ENCODE measurements at regions not wholly inside any gene's neighbourhood (a gene's known extent, or its start where the extent isn't known, plus 50 kb on each side); places are given as distances from the start of the nearest gene placed in this dataset.

DNA sequence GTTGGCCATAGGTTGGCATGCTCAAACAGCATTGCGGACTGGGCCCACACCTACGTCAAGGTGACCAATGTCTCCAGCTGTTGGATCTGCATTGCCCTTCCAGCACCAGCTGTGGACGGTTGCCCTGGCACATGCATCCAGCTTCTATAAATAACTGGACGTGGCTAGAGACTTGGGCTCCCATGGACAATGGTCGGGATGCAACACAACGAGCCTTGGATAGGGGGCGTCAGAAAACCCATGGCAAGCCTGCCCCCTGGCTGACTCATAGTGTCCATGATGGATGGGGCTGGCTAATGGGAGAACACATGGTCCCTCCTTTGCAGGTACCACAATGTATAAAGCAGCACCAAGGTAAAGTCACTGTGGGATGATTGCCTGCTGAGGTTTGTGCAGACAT lies 331.6 kb upstream of the FAR2 start:
- H3K4me3 Mint-ChIP-seq: no peak overlapping the region
- H3K36me3 Mint-ChIP-seq (ENCODE audit: low read depth): no peaks in the 10 kb centered on the region
- H3K27ac Mint-ChIP-seq: no peak overlapping the region
- H3K9me3 Mint-ChIP-seq: no peaks in the 10 kb centered on the region
- no peaks in the 10 kb centered on the region for H3K4me1 Mint-ChIP-seq
- TF ChIP-seq, protein P1, sequence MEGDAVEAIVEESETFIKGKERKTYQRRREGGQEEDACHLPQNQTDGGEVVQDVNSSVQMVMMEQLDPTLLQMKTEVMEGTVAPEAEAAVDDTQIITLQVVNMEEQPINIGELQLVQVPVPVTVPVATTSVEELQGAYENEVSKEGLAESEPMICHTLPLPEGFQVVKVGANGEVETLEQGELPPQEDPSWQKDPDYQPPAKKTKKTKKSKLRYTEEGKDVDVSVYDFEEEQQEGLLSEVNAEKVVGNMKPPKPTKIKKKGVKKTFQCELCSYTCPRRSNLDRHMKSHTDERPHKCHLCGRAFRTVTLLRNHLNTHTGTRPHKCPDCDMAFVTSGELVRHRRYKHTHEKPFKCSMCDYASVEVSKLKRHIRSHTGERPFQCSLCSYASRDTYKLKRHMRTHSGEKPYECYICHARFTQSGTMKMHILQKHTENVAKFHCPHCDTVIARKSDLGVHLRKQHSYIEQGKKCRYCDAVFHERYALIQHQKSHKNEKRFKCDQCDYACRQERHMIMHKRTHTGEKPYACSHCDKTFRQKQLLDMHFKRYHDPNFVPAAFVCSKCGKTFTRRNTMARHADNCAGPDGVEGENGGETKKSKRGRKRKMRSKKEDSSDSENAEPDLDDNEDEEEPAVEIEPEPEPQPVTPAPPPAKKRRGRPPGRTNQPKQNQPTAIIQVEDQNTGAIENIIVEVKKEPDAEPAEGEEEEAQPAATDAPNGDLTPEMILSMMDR (IDR thresholded peaks at IDR 0.05; ENCODE audit: unreplicated experiment in 3 of 3): no peak
- H3K27me3 Mint-ChIP-seq (ENCODE audit: low read depth): peaks cover 8% of the 10 kb centered on the region

DNA sequence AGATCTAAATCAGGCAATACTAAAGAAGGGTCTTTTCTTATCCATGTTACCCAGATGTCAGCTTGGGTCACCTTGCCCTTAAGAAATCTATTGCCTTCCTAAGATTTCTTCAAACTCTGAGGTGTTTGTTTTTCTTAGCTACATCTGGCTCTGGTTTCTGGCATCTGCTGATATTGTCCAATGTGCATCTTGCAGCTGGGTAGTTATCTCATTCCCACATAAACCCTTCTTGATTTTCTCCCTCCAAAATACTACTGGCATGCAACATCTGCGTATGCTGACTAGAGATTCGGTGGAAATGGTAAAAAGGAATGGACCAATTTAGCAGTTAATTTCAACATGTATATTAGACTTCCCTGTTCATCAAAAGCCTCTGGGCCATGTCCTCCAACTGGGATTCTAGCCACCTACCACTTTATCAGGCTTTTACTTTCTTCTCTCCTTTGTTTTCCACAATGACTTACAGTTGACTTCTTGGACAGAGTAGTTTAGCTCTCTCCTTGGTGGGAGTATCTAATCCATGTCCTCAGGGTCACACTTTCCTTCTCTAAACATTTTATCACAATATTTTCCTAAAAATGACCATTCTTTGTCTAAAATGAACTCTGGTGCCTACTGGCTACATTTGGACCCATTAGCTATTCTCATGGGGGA lies 324.8 kb upstream of the FAR2 start:
- no peaks in the 10 kb centered on the region for H3K9me3 Mint-ChIP-seq
- no peak overlapping the region for H3K4me3 Mint-ChIP-seq
- H3K27me3 Mint-ChIP-seq (ENCODE audit: low read depth): no peaks in the 10 kb centered on the region
- H3K4me1 Mint-ChIP-seq: peaks cover 21% of the 10 kb centered on the region
- no peak overlapping the region for H3K27ac Mint-ChIP-seq
- TF ChIP-seq, protein P1 (IDR thresholded peaks at IDR 0.05; ENCODE audit: unreplicated experiment in 3 of 3): no peak
- no peaks in the 10 kb centered on the region for H3K36me3 Mint-ChIP-seq (ENCODE audit: low read depth)

DNA sequence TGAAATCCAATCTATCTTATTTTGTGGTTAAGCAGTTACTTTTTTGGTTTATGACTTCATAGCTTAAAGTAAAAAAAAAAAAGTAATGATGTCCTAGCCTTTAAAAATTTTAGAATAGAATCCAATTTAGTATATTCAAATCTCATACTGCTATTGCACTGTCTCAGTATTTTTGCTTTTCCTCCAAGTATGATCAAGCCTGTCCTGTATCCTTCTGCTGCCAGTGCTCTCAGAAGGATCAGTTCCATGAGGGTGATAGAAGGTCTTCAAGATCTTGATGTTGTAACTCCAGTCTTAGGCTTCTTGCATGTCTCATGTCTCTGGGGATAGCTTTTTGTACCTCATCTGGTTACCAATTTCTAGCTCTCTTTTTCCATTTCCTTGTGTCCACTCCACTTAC lies 324.2 kb upstream of the FAR2 start:
- Mint-ChIP-seq H3K4me3 (no peak overlapping the region), H3K9me3 (no peaks in the 10 kb centered on the region), H3K36me3 (ENCODE audit: low read depth) (no peaks in the 10 kb centered on the region), H3K27me3 (ENCODE audit: low read depth) (no peaks in the 10 kb centered on the region), H3K4me1 (peaks cover 21% of the 10 kb centered on the region), H3K27ac (no peak overlapping the region)
- TF ChIP-seq, protein P1 (IDR thresholded peaks at IDR 0.05; ENCODE audit: unreplicated experiment in 3 of 3): no peak

DNA sequence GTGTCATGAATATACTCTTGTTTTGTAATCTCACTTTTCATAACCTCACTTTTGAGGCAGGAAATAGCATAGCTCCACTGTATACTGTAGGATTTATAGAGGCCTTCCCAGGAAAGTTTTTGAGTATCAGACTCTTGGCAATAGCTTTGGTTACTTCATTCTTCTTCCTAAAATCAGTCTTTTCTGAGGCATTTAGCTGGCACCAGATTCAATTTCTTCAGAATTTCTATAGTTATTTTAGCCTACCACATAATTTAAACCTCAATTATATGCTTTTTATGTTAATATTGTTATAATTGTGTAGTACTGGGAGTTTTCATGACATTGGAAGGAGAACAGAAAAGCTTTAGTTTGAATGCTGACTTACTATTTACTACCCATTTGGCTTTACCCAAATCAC lies 322.3 kb upstream of the FAR2 start:
- Mint-ChIP-seq H3K36me3 (ENCODE audit: low read depth) (no peaks in the 10 kb centered on the region), H3K4me1 (peaks cover 21% of the 10 kb centered on the region), H3K4me3 (no peak overlapping the region), H3K9me3 (peaks cover 1% of the 10 kb centered on the region), H3K27ac (peak overlapping the region in 1 of 3 experiments; percentile 16), H3K27me3 (ENCODE audit: low read depth) (no peaks in the 10 kb centered on the region)
- TF ChIP-seq, protein P1 (IDR thresholded peaks at IDR 0.05; ENCODE audit: unreplicated experiment in 3 of 3): no peak

DNA sequence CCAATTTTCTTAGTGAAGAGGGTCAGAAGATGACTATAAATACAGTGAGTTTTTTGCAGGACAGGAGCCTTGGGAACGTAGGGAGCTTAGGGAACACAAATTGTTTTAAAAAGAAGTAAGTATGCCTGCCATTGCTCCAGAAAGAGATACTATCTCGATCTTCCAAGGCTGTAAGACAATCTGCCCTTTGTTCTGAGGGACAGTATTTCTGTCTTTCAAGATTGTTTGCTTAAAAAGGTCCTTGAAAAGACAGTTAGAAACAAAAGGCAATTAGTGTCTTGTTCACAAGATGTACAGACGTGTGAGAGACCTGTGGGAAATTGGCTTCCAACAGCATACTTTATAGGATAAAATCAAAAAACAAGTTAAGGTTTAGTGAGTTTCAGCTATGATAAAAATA lies 321.2 kb upstream of the FAR2 start:
- no peak overlapping the region for H3K4me3 Mint-ChIP-seq
- peaks cover 21% of the 10 kb centered on the region for H3K4me1 Mint-ChIP-seq
- no peaks in the 10 kb centered on the region for H3K36me3 Mint-ChIP-seq (ENCODE audit: low read depth)
- no peaks in the 10 kb centered on the region for H3K27me3 Mint-ChIP-seq (ENCODE audit: low read depth)
- peak overlapping the region; percentile 8 to 81 (median 28) for H3K27ac Mint-ChIP-seq
- peaks cover 3% of the 10 kb centered on the region for H3K9me3 Mint-ChIP-seq
- TF ChIP-seq, protein P1 (IDR thresholded peaks at IDR 0.05; ENCODE audit: unreplicated experiment in 3 of 3): no peak

DNA sequence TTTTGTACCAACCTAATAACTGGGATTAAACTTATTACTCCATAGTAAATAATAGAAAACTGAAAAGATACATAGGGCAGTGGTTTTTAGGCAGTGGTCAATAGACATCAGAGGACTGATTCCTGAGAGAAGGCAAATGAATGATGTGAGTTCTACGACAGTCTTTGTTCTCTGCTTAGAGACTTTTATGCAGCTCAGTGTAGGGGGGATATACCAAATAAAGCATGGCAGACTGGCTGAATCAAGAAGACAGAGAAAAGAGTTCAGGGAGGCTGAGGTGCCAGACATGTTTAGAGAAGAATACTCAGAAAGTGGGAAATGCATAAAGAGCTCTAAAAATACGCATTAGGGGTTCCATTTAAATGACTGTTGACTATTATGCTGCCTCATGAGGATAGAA lies 320.8 kb upstream of the FAR2 start:
- H3K9me3 Mint-ChIP-seq: peaks cover 4% of the 10 kb centered on the region
- H3K4me3 Mint-ChIP-seq: no peak overlapping the region
- peaks cover 21% of the 10 kb centered on the region for H3K4me1 Mint-ChIP-seq
- H3K27ac Mint-ChIP-seq: peak overlapping the region; percentile 8 to 81 (median 28)
- TF ChIP-seq, protein P1 (IDR thresholded peaks at IDR 0.05; ENCODE audit: unreplicated experiment in 3 of 3): no peak
- no peaks in the 10 kb centered on the region for H3K27me3 Mint-ChIP-seq (ENCODE audit: low read depth)
- no peaks in the 10 kb centered on the region for H3K36me3 Mint-ChIP-seq (ENCODE audit: low read depth)

Measured in nephron (organoid).